Astrocyte (in vitro differentiated cells and primary cell): ENCODE measurements at regions not wholly inside any gene's neighbourhood (a gene's known extent, or its start where the extent isn't known, plus 50 kb on each side); places are given as distances from the start of the nearest gene placed in this dataset.

Experiments used
- DNase-seq: peaks from one replicate; pipeline ENCODE4 v3.0.0-alpha.2; 2010; ENCODE audit warnings: low read depth
- FAIRE-seq: peaks from 2 replicates; lab custom pipeline; 2011; peaks lifted over from hg19 to GRCh38; lab: Jason Lieb, UNC
- H2AFZ ChIP-seq: 2 replicates; pipeline ENCODE4 v1.6.0; 2012; ENCODE audit warnings: low read depth, low read length, inconsistent platforms
- H3K27ac ChIP-seq: 2 replicates; pipeline ENCODE4 v1.5.1; 2011; ENCODE audit warnings: low read depth, low read length, inconsistent platforms
- H3K27me3 ChIP-seq: 2 replicates; pipeline ENCODE4 v1.6.0; 2011; ENCODE audit warnings: low read length, inconsistent platforms; ENCODE audit not compliant: insufficient read depth
- H3K36me3 ChIP-seq: 2 replicates; pipeline ENCODE4 v1.5.1; 2011; ENCODE audit warnings: low read length, inconsistent platforms; ENCODE audit not compliant: insufficient read depth
- H3K4me1 ChIP-seq: 2 replicates; pipeline ENCODE4 v1.5.1; 2011; ENCODE audit warnings: low read length, inconsistent platforms; ENCODE audit not compliant: insufficient read depth
- H3K4me2 ChIP-seq: 2 replicates; pipeline ENCODE4 v1.6.0; 2012; ENCODE audit warnings: low read length, inconsistent platforms
- H3K4me3 ChIP-seq: 2 replicates; pipeline ENCODE4 v1.5.1; 2011; ENCODE audit warnings: low read depth, mild to moderate bottlenecking, low read length, inconsistent platforms; ENCODE audit not compliant: insufficient read depth
- H3K79me2 ChIP-seq: 2 replicates; pipeline ENCODE4 v1.6.0; 2012; ENCODE audit warnings: mild to moderate bottlenecking, low read length, inconsistent platforms; ENCODE audit not compliant: insufficient read depth
- H3K9ac ChIP-seq: 2 replicates; pipeline ENCODE4 v1.6.0; 2012; ENCODE audit warnings: mild to moderate bottlenecking, low read length, inconsistent platforms
- H3K9me3 ChIP-seq: 2 replicates; pipeline ENCODE4 v1.5.1; 2012; ENCODE audit warnings: low read depth, mild to moderate bottlenecking, low read length, inconsistent platforms; ENCODE audit not compliant: insufficient read depth
- H4K20me1 ChIP-seq: 2 replicates; pipeline ENCODE4 v1.6.0; 2012; ENCODE audit warnings: low read length, inconsistent platforms; ENCODE audit not compliant: insufficient read depth
- H3K27ac Mint-ChIP-seq: one replicate; pipeline ENCODE4 v1.8.0; 2021; ENCODE audit warnings: mild to moderate bottlenecking, mixed read lengths; ENCODE audit not compliant: unreplicated experiment
- H3K27me3 Mint-ChIP-seq: one replicate; pipeline ENCODE4 v1.8.0; 2021; ENCODE audit warnings: low read depth, mixed read lengths; ENCODE audit not compliant: unreplicated experiment
- H3K36me3 Mint-ChIP-seq: one replicate; pipeline ENCODE4 v1.8.0; 2021; ENCODE audit warnings: low read depth, mixed read lengths; ENCODE audit not compliant: unreplicated experiment
- H3K4me1 Mint-ChIP-seq: one replicate; pipeline ENCODE4 v1.8.0; 2021; ENCODE audit warnings: low read depth, mixed read lengths; ENCODE audit not compliant: unreplicated experiment
- H3K4me3 Mint-ChIP-seq: one replicate; pipeline ENCODE4 v1.8.0; 2021; ENCODE audit warnings: mild to moderate bottlenecking, moderate library complexity, mixed read lengths; ENCODE audit not compliant: unreplicated experiment
- H3K9me3 Mint-ChIP-seq: one replicate; pipeline ENCODE4 v1.8.0; 2021; ENCODE audit warnings: mild to moderate bottlenecking, mixed read lengths; ENCODE audit not compliant: unreplicated experiment
- EZH2 ChIP-seq: IDR thresholded peaks from 2 replicates; pipeline ENCODE4 v1.6.1; 2012; ENCODE audit warnings: mild to moderate bottlenecking, low read length, inconsistent platforms; ENCODE audit not compliant: insufficient read depth
- TF ChIP-seq, protein P1 (sequence below): IDR thresholded peaks from 2 replicates; pipeline ENCODE4 v1.5.1; 2011; ENCODE audit warnings: low read depth, mild to moderate bottlenecking, inconsistent platforms, low read length, moderate library complexity; ENCODE audit not compliant: insufficient read depth

DNA sequence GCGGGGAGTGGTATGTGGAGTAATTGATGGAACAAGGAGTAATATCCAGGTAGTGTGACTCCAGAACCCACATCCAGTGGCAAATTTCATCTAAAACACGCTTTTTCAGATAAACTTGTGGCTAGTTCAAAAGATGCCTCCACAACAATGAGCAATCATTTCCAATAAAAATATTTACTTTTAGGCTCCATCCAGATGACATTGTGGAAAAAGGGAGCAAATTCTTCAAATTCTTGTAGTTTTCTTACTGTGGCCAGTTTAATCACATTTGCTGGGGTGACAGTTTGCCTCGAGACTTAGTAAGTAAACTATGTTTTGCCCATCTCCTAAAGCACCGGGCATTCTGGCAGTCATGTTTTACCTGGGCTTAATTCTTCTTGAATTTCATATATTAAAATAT lies 243.6 kb downstream of the IRS1 start:
- H2AFZ ChIP-seq, result no peak overlapping the region
- Mint-ChIP-seq H3K36me3 (no peaks in the 10 kb centered on the region), H3K4me1 (peaks cover 4% of the 10 kb centered on the region), H3K9me3 (no peaks in the 10 kb centered on the region), H3K27ac (no peak overlapping the region), H3K4me3 (no peak overlapping the region), H3K27me3 (no peaks in the 10 kb centered on the region)
- no peaks in the 10 kb centered on the region for H3K36me3 ChIP-seq
- H3K4me1 ChIP-seq, result no peaks in the 10 kb centered on the region
- H3K27me3 ChIP-seq, result no peaks in the 10 kb centered on the region
- DNase-seq (peak; percentile 20), FAIRE-seq (no peak)
- no peaks in the 10 kb centered on the region for H3K9me3 ChIP-seq
- H3K4me3 ChIP-seq, result no peak overlapping the region
- no peak overlapping the region for H3K9ac ChIP-seq
- no peak for TF ChIP-seq EZH2
- TF ChIP-seq, protein P1, sequence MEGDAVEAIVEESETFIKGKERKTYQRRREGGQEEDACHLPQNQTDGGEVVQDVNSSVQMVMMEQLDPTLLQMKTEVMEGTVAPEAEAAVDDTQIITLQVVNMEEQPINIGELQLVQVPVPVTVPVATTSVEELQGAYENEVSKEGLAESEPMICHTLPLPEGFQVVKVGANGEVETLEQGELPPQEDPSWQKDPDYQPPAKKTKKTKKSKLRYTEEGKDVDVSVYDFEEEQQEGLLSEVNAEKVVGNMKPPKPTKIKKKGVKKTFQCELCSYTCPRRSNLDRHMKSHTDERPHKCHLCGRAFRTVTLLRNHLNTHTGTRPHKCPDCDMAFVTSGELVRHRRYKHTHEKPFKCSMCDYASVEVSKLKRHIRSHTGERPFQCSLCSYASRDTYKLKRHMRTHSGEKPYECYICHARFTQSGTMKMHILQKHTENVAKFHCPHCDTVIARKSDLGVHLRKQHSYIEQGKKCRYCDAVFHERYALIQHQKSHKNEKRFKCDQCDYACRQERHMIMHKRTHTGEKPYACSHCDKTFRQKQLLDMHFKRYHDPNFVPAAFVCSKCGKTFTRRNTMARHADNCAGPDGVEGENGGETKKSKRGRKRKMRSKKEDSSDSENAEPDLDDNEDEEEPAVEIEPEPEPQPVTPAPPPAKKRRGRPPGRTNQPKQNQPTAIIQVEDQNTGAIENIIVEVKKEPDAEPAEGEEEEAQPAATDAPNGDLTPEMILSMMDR, result no peak
- no peaks in the 10 kb centered on the region for H3K79me2 ChIP-seq
- H3K27ac ChIP-seq, result no peak overlapping the region
- H4K20me1 ChIP-seq, result no peaks in the 10 kb centered on the region
- H3K4me2 ChIP-seq, result no peak overlapping the region

DNA sequence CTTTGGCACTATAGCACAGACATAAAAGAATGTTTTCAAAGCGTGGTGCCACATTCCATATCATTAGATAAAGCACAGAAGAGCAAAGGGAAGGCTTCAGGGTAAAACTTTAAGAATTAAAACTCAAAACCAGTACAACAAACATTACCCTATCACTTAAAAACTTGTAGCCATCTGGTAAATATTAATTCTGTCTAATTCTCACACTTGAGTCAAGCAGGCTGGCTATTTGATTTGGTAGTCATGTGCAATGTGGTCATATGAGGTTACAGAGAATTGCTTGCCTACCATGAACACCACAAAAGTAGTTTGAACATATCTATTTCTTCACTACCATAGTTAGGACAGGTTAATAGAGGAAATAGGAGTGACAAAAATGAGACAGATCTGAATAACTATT lies 244.9 kb downstream of the IRS1 start:
- no peak for FAIRE-seq
- Histone ChIP-seq H3K27me3 (no peaks in the 10 kb centered on the region), H2AFZ (no peak overlapping the region), H3K9me3 (no peaks in the 10 kb centered on the region), H3K4me2 (no peak overlapping the region), H3K9ac (no peak overlapping the region), H3K4me3 (no peak overlapping the region), H4K20me1 (no peaks in the 10 kb centered on the region), H3K79me2 (no peaks in the 10 kb centered on the region), H3K36me3 (no peaks in the 10 kb centered on the region), H3K27ac (no peak overlapping the region), H3K4me1 (no peaks in the 10 kb centered on the region)
- Mint-ChIP-seq H3K4me1 (peaks cover 4% of the 10 kb centered on the region), H3K27me3 (no peaks in the 10 kb centered on the region), H3K36me3 (no peaks in the 10 kb centered on the region), H3K27ac (no peak overlapping the region), H3K9me3 (no peaks in the 10 kb centered on the region), H3K4me3 (no peak overlapping the region)
- no peak for DNase-seq
- TF ChIP-seq, protein P1, result no peak
- TF ChIP-seq EZH2, result no peak

DNA sequence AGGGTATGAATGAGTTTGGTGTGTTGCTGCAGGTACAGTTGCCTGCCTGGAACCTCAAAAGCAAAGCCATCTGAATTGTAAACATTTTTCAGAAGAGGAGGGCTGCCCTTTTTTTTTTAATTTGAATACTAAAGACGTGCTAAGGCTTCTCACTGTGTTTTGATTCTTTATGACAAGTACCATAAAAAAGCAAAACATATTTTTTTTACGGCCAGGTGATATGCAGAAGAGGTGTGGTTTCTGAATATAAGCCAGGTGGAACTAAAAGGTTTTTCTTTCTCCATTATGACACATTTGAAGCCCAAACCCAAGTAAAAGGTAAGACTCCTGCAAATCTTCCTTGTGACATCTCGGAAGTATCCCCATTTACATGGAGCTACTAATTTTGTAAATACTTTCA lies 246.3 kb downstream of the IRS1 start:
- H3K4me1 ChIP-seq, result no peaks in the 10 kb centered on the region
- no peak overlapping the region for H3K4me2 ChIP-seq
- no peaks in the 10 kb centered on the region for H3K9me3 Mint-ChIP-seq
- no peaks in the 10 kb centered on the region for H3K9me3 ChIP-seq
- peaks cover 4% of the 10 kb centered on the region for H3K4me1 Mint-ChIP-seq
- H3K36me3 ChIP-seq, result no peaks in the 10 kb centered on the region
- H3K36me3 Mint-ChIP-seq, result no peaks in the 10 kb centered on the region
- H3K9ac ChIP-seq, result no peak overlapping the region
- H3K27me3 ChIP-seq, result no peaks in the 10 kb centered on the region
- H3K27me3 Mint-ChIP-seq, result no peaks in the 10 kb centered on the region
- no peak overlapping the region for H2AFZ ChIP-seq
- H3K27ac ChIP-seq, result no peak overlapping the region
- DNase-seq, result no peak
- no peak overlapping the region for H3K4me3 Mint-ChIP-seq
- TF ChIP-seq EZH2, result no peak
- TF ChIP-seq, protein P1, result no peak
- no peaks in the 10 kb centered on the region for H4K20me1 ChIP-seq
- FAIRE-seq, result no peak
- no peak overlapping the region for H3K4me3 ChIP-seq
- no peaks in the 10 kb centered on the region for H3K79me2 ChIP-seq
- H3K27ac Mint-ChIP-seq, result no peak overlapping the region
